ENCODE measurements at regions not wholly inside any gene's neighbourhood (a gene's known extent, or its start where the extent isn't known, plus 50 kb on each side); places are given as distances from the start of the nearest gene placed in this dataset.

DNA sequence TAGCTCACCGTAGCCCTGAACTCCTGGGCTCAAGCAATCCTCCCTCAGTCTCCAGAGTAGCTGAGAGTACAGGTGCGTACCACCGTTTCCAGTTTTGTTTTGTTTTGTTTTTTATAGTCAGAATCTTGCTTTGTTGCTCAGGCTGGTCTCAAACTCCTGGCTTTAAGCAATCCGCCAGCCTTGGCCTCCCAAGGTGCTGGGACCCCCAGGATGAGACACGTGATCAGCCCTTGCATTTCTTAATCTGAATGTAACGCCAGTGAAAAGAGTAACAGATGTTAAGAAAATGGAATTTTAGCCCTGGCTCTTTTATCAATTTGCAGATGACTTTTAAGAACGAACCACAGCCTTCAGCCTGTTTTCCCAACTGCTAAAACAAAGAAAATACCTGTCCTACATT is 451.3 kb downstream of the SHQ1 start:
- DNase-seq (ENCODE audit: low read depth), result no peak

DNA sequence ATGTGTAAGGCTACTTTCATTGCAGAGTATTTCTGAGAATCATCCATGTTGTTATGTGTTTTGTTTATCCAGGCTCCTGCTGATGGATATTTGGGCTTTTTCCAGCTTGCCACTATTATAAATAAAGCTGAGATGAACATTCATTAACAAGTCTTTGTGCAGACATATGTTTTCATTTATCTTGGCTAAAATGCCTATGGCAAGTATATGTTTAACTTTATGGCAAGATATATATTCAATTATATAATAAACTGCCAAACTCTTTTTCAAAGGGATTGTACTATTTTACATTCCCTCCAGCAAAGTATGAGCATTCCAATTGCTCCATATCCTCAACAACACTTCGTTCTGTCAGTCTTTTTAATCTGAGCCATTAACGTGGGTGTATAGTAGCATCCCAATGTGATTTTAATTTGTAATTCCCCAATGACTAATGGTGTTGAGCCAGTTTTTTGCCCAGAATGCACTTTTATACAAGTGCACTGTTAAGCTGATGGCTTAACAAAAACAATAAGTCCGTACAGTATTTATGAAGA is 452.4 kb downstream of the SHQ1 start:
- no peak for DNase-seq (ENCODE audit: low read depth)

GRCh38 chr3:72393455-72393854 is 454.8 kb downstream of the SHQ1 start:
- DNase-seq (ENCODE audit: low read depth), result no peak

- no peak for DNase-seq (ENCODE audit: low read depth)
Observed at GRCh38 chr3:72391659-72392058, 456.6 kb downstream of the SHQ1 start.

- DNase-seq (ENCODE audit: low read depth), result no peak
Observed at GRCh38 chr3:72390841-72391240, 457.4 kb downstream of the SHQ1 start.

DNA sequence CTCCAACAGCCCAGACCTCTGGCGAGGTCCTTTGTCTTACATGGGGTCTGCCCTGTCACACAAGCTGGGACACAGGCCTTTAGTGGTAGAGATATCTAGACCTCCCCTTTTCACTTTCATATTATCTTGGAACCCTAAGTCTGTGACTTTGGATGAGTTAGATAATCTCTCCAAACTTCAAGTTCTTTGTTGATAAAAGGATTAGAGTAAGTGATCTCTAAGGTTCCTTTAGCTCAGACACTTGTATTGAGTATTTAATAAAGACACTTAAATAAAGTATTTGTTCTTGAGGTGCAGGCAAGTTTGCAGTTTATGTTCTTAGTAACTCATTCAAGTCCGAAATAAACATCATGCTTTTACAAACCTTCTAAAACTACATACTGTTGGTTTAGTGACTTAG is 459.6 kb downstream of the SHQ1 start:
- DNase-seq (ENCODE audit: low read depth), result no peak

DNA sequence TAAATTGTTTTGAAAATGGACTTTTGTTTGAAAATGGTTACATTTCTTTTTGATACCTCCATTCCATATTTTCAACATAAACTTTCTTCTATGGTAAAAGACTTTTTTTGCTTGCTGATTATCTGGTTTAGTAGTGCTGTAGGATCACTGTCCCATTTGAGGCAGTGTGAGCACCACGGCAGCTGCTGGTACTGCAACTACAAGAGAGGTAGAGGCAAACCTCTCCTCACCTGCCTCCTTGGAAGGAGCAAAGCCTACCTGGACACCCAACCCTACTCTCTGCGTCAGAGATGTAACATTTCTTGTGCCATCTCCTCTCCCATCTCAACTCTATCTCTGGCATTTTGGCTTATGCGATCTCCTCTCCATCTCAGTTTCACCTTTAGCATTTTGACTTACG is 460.1 kb downstream of the SHQ1 start:
- DNase-seq (ENCODE audit: low read depth), result no peak

DNA sequence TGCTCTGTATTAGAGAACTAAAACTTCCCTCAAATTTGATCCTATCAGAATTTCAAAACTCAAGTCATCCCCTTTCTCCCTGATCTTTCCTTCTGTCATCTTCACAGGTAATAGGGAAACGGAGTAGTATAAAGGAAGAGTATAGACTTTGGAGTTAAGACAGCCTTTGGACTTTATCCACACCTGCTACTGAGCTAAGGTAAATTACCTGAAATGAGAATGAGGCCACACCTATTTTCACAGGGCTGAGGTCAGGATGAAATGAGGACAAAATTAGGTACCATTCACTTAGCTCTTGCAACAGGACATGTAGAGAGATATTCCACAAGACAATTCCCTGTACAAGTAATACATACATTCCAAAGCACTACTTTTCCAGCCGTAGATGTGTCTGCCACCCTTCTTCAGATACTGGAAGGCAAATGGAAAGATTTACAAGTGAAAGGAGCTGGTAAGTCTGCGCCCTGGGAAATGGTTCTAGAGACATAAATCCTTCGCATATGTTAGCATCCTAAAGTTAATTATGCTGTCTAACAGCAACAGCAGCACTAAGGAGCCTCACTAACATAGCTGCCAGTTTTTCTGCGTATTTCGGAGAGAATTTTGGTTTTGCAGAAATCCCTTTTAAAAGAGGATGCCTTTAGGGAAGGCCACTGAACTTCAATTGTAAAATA is 461.8 kb downstream of the SHQ1 start:
- no peak for DNase-seq (ENCODE audit: low read depth)

DNA sequence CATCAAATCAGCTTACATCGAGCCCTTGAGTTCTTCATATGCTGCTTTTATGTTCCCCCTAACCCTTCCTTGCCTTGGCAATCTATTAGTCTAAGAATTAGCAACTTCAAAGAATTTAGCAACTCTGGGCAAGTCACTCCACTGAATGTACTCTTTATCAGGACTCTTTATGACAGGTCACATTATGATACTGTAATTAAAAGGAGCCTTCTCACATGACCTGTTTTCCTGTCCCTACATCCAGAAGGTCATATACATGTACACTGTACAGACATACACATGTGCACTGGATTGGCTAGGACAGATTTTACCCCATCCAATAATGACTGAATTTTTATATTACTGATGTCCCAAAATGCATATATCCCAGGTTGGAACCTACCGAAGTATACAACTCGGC is 463.1 kb downstream of the SHQ1 start:
- no peak for DNase-seq (ENCODE audit: low read depth)

- DNase-seq (ENCODE audit: low read depth), result no peak
Observed at GRCh38 chr3:72384602-72385001, 463.6 kb downstream of the SHQ1 start.

- no peak for DNase-seq (ENCODE audit: low read depth)
Observed at GRCh38 chr3:72383883-72384282, 464.4 kb downstream of the SHQ1 start.

DNA sequence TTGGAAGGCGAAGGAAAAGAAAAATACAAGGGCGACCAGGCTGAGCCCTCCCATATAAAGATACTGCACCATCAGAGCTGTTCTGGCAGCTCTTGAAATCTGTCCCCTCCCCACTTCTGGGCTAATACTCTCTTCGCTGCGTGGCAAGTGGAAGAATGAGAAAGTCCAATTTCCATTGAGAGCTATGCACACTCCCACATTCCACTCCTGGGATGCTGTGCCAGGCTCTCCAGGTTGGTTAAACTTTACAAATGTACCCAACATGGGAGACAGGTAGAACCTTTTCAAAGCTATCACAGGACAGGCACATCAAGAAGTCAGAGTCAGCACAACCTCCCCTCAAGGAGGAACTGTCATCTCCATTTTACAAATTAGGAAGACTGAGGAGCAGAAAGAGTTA is 465.0 kb downstream of the SHQ1 start:
- no peak for DNase-seq (ENCODE audit: low read depth)

- no peak for DNase-seq (ENCODE audit: low read depth)
Observed at GRCh38 chr3:72382460-72382859, 465.8 kb downstream of the SHQ1 start.

DNA sequence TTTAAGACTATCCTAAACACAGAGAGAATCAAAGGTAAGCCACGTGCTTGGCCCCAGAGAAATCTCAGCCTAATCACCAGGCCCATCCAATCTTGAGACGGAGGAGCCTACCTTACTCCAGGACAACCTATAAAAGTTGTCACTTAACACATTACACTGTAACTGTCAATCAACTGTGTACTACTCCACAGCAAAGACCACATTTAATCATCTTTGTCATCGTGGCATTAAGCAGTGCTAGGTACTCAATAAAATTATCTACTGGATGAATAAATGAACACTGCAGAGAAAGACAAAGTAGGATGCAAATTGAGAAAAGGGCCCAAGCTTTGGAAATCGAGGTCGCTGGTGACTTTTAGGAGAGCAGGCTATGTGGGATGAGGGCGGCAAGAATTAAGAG is 466.7 kb downstream of the SHQ1 start:
- DNase-seq (ENCODE audit: low read depth), result no peak

GRCh38 chr3:72380711-72381493 is 467.3 kb downstream of the SHQ1 start:
- no peak for DNase-seq (ENCODE audit: low read depth)

DNA sequence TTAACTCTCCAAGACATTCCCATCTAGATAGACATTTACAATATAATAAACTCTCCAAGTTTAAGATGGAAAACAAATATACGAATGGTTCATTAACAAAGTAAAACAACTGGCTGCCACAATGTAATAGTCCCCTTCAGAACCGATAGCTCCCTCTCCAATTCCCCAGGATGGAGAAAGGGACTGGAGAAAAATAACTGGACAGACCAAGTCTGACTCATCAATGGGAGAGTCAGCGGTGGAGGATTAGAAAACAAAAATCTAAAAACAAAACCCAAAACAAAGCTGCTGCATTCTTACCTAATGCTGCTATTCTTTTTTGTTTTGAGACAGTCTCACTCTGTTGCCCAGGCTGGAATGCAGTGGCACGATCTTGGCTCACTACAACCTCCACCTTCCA is 468.1 kb downstream of the SHQ1 start:
- DNase-seq (ENCODE audit: low read depth), result no peak

- DNase-seq (ENCODE audit: low read depth), result no peak
Observed at GRCh38 chr3:72379500-72380187, 468.6 kb downstream of the SHQ1 start.

DNA sequence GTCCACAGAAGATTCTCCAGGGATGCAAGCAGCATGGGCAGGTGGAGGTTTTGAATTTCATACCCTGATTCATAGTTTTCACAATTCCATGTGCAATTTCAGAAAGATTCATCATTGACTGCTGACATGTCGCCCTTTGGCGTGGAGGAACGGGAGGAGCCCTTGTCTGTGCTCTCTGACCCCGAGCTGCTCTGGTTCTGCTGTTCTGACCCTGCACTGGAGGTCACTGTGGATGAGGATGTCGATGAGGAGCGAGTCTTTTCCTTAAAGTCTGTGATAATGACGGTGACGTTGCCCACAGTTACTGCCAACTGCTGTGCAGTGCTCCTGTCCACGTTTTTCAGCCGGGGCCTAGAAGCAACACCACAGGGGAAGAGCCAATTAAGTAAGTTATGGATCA is 470.0 kb downstream of the SHQ1 start:
- no peak for DNase-seq (ENCODE audit: low read depth)

GRCh38 chr3:72376956-72377710 is 471.1 kb downstream of the SHQ1 start:
- DNase-seq (ENCODE audit: low read depth), result no peak

DNA sequence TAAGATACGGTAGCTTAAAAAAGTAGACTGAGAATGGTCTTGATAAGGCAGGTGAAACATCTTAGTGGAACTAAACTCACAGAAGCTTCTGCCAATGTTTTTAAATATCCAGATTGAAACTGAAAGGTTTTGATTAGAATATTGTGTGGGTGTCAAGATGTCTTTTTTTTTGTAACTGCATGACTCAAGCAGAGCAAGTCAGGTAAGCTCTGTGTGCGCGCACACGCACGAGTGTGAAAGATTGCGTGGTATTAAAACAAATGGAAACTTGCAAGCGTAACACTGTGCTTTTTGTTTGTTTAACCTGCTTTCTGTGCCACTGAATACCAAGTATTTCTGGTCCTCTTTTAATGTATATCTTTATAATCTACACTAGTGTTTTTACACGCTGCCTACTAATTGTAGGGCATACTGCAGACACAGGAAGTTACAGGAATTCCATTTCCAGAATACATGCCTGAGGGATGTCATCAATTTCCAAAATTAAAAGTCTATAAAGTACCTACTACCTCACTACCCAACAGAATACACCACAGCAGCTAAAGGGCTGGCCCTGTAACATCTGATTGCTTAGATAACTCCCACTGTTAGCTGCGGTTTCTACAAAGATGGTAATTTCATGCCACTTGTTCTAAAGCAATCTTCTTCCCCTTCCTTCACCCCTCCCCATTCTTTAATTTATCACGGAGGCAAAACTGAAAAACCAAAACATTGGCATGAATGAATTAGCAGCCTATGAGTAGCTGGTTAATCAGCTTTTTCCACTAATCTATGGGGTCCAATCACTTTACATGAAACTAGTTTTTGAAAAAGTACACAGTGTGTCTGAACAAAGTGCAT is 472.8 kb downstream of the SHQ1 start:
- DNase-seq (ENCODE audit: low read depth), result peak; percentile 7

DNA sequence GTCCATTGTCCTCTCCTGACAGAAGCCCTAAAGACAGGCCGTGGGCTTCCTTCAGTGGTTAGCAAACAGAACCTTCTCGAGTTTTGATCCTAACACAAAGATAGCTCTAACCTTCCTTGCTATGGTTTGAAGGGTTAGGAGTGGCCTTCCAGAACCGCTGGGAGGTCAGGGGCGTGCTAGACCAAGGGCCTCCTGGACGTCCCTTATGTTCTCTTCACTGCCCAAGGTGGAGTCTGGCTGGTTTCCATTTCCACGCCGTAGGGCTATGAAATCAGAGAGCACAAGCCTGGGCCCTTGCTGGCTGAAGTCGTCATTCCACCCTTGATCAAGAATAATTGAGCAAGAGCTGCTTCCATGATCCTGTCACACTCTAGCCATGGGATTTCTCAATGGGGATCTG is 475.1 kb downstream of the SHQ1 start:
- no peak for DNase-seq (ENCODE audit: low read depth)
